ENCODE measurements at regions not wholly inside any gene's neighbourhood (a gene's known extent, or its start where the extent isn't known, plus 50 kb on each side); places are given as distances from the start of the nearest gene placed in this dataset.

GRCh38 chr4:133638751-133639150, 489.7 kb downstream of the PCDH10 start:
- H3K4me2 ChIP-seq (ENCODE audit: low read length) = no peak overlapping the region
- no peaks in the 10 kb centered on the region for H3K4me1 ChIP-seq (ENCODE audit: control insufficient read depth in 1 of 2, insufficient read depth in 2 of 2, low read length in 2 of 2)
- no peak overlapping the region for H2BK5ac ChIP-seq (ENCODE audit: low read depth, low read length, poor library complexity)
- H3K9ac ChIP-seq (ENCODE audit: low read length) = no peak overlapping the region
- H3K4ac ChIP-seq (ENCODE audit: low read depth, low read length) = no peak overlapping the region
- no peak for DNase-seq
- no peaks in the 10 kb centered on the region for H3K27me3 ChIP-seq (ENCODE audit: insufficient read depth, low read length)
- no peak overlapping the region for H3K27ac ChIP-seq (ENCODE audit: low read depth, low read length)
- no peaks in the 10 kb centered on the region for H3K79me1 ChIP-seq (ENCODE audit: low read length)
- H3K23ac ChIP-seq (ENCODE audit: low read length) = no peak overlapping the region
- no peak overlapping the region for H2AFZ ChIP-seq (ENCODE audit: insufficient read depth, low read length, poor library complexity)
- H4K12ac ChIP-seq (ENCODE audit: low read depth, low read length) = no peak overlapping the region
- H3K79me2 ChIP-seq (ENCODE audit: control insufficient read depth, insufficient read depth, low read length, poor library complexity) = no peaks in the 10 kb centered on the region
- H2AK5ac ChIP-seq (ENCODE audit: low read length) = no peak overlapping the region
- H3K4me3 ChIP-seq (ENCODE audit: low read depth, low read length) = no peak overlapping the region
- no peaks in the 10 kb centered on the region for H3K36me3 ChIP-seq (ENCODE audit: control insufficient read depth in 1 of 2, insufficient read depth in 2 of 2, low read length in 2 of 2)
- no peak overlapping the region for H3K14ac ChIP-seq (ENCODE audit: low read length)
- H2BK120ac ChIP-seq (ENCODE audit: insufficient read depth, low read length, poor library complexity) = no peak overlapping the region
- no peak overlapping the region for H4K91ac ChIP-seq (ENCODE audit: low read depth, low read length)
- WGBS (ENCODE audit: extremely low coverage, insufficient coverage, insufficient read length) = no CpG with 5 or more reads among the region's 2 CpGs
- no peak overlapping the region for H3K18ac ChIP-seq (ENCODE audit: low read length)
- no peak overlapping the region for H2BK12ac ChIP-seq (ENCODE audit: low read length)
- H3K9me3 ChIP-seq (ENCODE audit: insufficient read depth, low read depth, low read length) = no peaks in the 10 kb centered on the region
- no peak overlapping the region for H4K8ac ChIP-seq (ENCODE audit: low read depth, low read length)

- H3K27ac ChIP-seq (ENCODE audit: low read depth, low read length) = no peak overlapping the region
- H3K4me2 ChIP-seq (ENCODE audit: low read length) = no peak overlapping the region
- H4K12ac ChIP-seq (ENCODE audit: low read depth, low read length) = no peak overlapping the region
- H2BK120ac ChIP-seq (ENCODE audit: insufficient read depth, low read length, poor library complexity) = no peak overlapping the region
- no peaks in the 10 kb centered on the region for H3K9me3 ChIP-seq (ENCODE audit: insufficient read depth, low read depth, low read length)
- no peak overlapping the region for H3K18ac ChIP-seq (ENCODE audit: low read length)
- H3K4ac ChIP-seq (ENCODE audit: low read depth, low read length) = no peak overlapping the region
- DNase-seq = no peak
- no CpG with 5 or more reads among the region's 2 CpGs for WGBS (ENCODE audit: extremely low coverage, insufficient coverage, insufficient read length)
- H3K14ac ChIP-seq (ENCODE audit: low read length) = no peak overlapping the region
- no peak overlapping the region for H2AFZ ChIP-seq (ENCODE audit: insufficient read depth, low read length, poor library complexity)
- no peaks in the 10 kb centered on the region for H3K27me3 ChIP-seq (ENCODE audit: insufficient read depth, low read length)
- H4K91ac ChIP-seq (ENCODE audit: low read depth, low read length) = no peak overlapping the region
- no peaks in the 10 kb centered on the region for H3K79me2 ChIP-seq (ENCODE audit: control insufficient read depth, insufficient read depth, low read length, poor library complexity)
- no peaks in the 10 kb centered on the region for H3K79me1 ChIP-seq (ENCODE audit: low read length)
- H3K23ac ChIP-seq (ENCODE audit: low read length) = no peak overlapping the region
- H2BK12ac ChIP-seq (ENCODE audit: low read length) = no peak overlapping the region
- H4K8ac ChIP-seq (ENCODE audit: low read depth, low read length) = no peak overlapping the region
- no peak overlapping the region for H3K4me3 ChIP-seq (ENCODE audit: low read depth, low read length)
- no peaks in the 10 kb centered on the region for H3K4me1 ChIP-seq (ENCODE audit: control insufficient read depth in 1 of 2, insufficient read depth in 2 of 2, low read length in 2 of 2)
- H2BK5ac ChIP-seq (ENCODE audit: low read depth, low read length, poor library complexity) = no peak overlapping the region
- H2AK5ac ChIP-seq (ENCODE audit: low read length) = no peak overlapping the region
- H3K36me3 ChIP-seq (ENCODE audit: control insufficient read depth in 1 of 2, insufficient read depth in 2 of 2, low read length in 2 of 2) = no peaks in the 10 kb centered on the region
- no peak overlapping the region for H3K9ac ChIP-seq (ENCODE audit: low read length)
Observed at GRCh38 chr4:133637161-133637560, 488.1 kb downstream of the PCDH10 start.

- no peak overlapping the region for H2BK12ac ChIP-seq (ENCODE audit: low read length)
- WGBS (ENCODE audit: extremely low coverage, insufficient coverage, insufficient read length) = no CpG with 5 or more reads among the region's 3 CpGs
- H3K9ac ChIP-seq (ENCODE audit: low read length) = no peak overlapping the region
- no peak overlapping the region for H2AFZ ChIP-seq (ENCODE audit: insufficient read depth, low read length, poor library complexity)
- no peak overlapping the region for H4K91ac ChIP-seq (ENCODE audit: low read depth, low read length)
- H3K4me1 ChIP-seq (ENCODE audit: control insufficient read depth in 1 of 2, insufficient read depth in 2 of 2, low read length in 2 of 2) = no peaks in the 10 kb centered on the region
- no peak overlapping the region for H3K27ac ChIP-seq (ENCODE audit: low read depth, low read length)
- H2BK5ac ChIP-seq (ENCODE audit: low read depth, low read length, poor library complexity) = no peak overlapping the region
- no peak overlapping the region for H4K12ac ChIP-seq (ENCODE audit: low read depth, low read length)
- no peak overlapping the region for H3K4ac ChIP-seq (ENCODE audit: low read depth, low read length)
- H3K23ac ChIP-seq (ENCODE audit: low read length) = no peak overlapping the region
- H3K4me2 ChIP-seq (ENCODE audit: low read length) = no peak overlapping the region
- no peak overlapping the region for H3K14ac ChIP-seq (ENCODE audit: low read length)
- no peaks in the 10 kb centered on the region for H3K79me2 ChIP-seq (ENCODE audit: control insufficient read depth, insufficient read depth, low read length, poor library complexity)
- no peak for DNase-seq
- H3K79me1 ChIP-seq (ENCODE audit: low read length) = no peaks in the 10 kb centered on the region
- H3K9me3 ChIP-seq (ENCODE audit: insufficient read depth, low read depth, low read length) = no peaks in the 10 kb centered on the region
- no peak overlapping the region for H2AK5ac ChIP-seq (ENCODE audit: low read length)
- H3K4me3 ChIP-seq (ENCODE audit: low read depth, low read length) = no peak overlapping the region
- H3K36me3 ChIP-seq (ENCODE audit: control insufficient read depth in 1 of 2, insufficient read depth in 2 of 2, low read length in 2 of 2) = no peaks in the 10 kb centered on the region
- H4K8ac ChIP-seq (ENCODE audit: low read depth, low read length) = no peak overlapping the region
- H3K27me3 ChIP-seq (ENCODE audit: insufficient read depth, low read length) = no peaks in the 10 kb centered on the region
- H3K18ac ChIP-seq (ENCODE audit: low read length) = no peak overlapping the region
- H2BK120ac ChIP-seq (ENCODE audit: insufficient read depth, low read length, poor library complexity) = no peak overlapping the region
Observed at GRCh38 chr4:133624744-133625143, 475.6 kb downstream of the PCDH10 start.

GRCh38 chr4:133623847-133624246, 474.8 kb downstream of the PCDH10 start:
- H3K4ac ChIP-seq (ENCODE audit: low read depth, low read length) = no peak overlapping the region
- H3K79me1 ChIP-seq (ENCODE audit: low read length) = no peaks in the 10 kb centered on the region
- WGBS (ENCODE audit: extremely low coverage, insufficient coverage, insufficient read length) = no CpG with 5 or more reads among the region's 2 CpGs

More at GRCh38 chr4:133623847-133624246, 474.8 kb downstream of the PCDH10 start:
- Histone ChIP-seq H3K27me3 (ENCODE audit: insufficient read depth, low read length) (no peaks in the 10 kb centered on the region), H3K4me2 (ENCODE audit: low read length) (no peak overlapping the region), H4K12ac (ENCODE audit: low read depth, low read length) (no peak overlapping the region), H3K79me2 (ENCODE audit: control insufficient read depth, insufficient read depth, low read length, poor library complexity) (no peaks in the 10 kb centered on the region), H3K4me3 (ENCODE audit: low read depth, low read length) (no peak overlapping the region), H3K23ac (ENCODE audit: low read length) (no peak overlapping the region), H3K9me3 (ENCODE audit: insufficient read depth, low read depth, low read length) (no peaks in the 10 kb centered on the region), H4K91ac (ENCODE audit: low read depth, low read length) (no peak overlapping the region), H3K18ac (ENCODE audit: low read length) (no peak overlapping the region), H3K9ac (ENCODE audit: low read length) (no peak overlapping the region), H2AK5ac (ENCODE audit: low read length) (no peak overlapping the region), H3K27ac (ENCODE audit: low read depth, low read length) (no peak overlapping the region), H3K36me3 (ENCODE audit: control insufficient read depth in 1 of 2, insufficient read depth in 2 of 2, low read length in 2 of 2) (no peaks in the 10 kb centered on the region), H2BK12ac (ENCODE audit: low read length) (no peak overlapping the region), H4K8ac (ENCODE audit: low read depth, low read length) (no peak overlapping the region), H2BK5ac (ENCODE audit: low read depth, low read length, poor library complexity) (no peak overlapping the region), H2BK120ac (ENCODE audit: insufficient read depth, low read length, poor library complexity) (no peak overlapping the region), H3K4me1 (ENCODE audit: control insufficient read depth in 1 of 2, insufficient read depth in 2 of 2, low read length in 2 of 2) (no peaks in the 10 kb centered on the region), H2AFZ (ENCODE audit: insufficient read depth, low read length, poor library complexity) (no peak overlapping the region), H3K14ac (ENCODE audit: low read length) (no peak overlapping the region)
- DNase-seq = no peak
